ENCODE measurements at regions not wholly inside any gene's neighbourhood (a gene's known extent, or its start where the extent isn't known, plus 50 kb on each side); places are given as distances from the start of the nearest gene placed in this dataset.

- TF ChIP-seq CTCF (IDR thresholded peaks at IDR 0.05; ENCODE audit: low read depth, low read length, poor library complexity, severe bottlenecking) (no peak), EZH2phosphoT487 (IDR thresholded peaks at IDR 0.05; ENCODE audit: borderline replicate concordance, low read length) (no peak)
- Histone ChIP-seq H3K4me2 (ENCODE audit: low read length) (no peak overlapping the region), H3K27ac (ENCODE audit: low read depth, low read length) (no peak overlapping the region), H3K9me2 (replicated peaks; ENCODE audit: control insufficient read depth, low read length) (no peaks in the 10 kb centered on the region), H3F3A (ENCODE audit: control insufficient read depth, insufficient read depth) (no peaks in the 10 kb centered on the region), H3K36me3 (ENCODE audit: control insufficient read depth, low read length) (no peaks in the 10 kb centered on the region), H3K4me1 (ENCODE audit: control insufficient read depth, low read length) (peaks cover 6% of the 10 kb centered on the region), H3K79me2 (ENCODE audit: control insufficient read depth, low read length) (no peaks in the 10 kb centered on the region), H3K4me3 (ENCODE audit: low read length) (no peak overlapping the region), H3K27me3 (ENCODE audit: control insufficient read depth, low read length) (no peaks in the 10 kb centered on the region), H4K20me1 (ENCODE audit: control insufficient read depth, insufficient read depth, low read depth, low read length) (no peaks in the 10 kb centered on the region), H3K9me3 (ENCODE audit: control insufficient read depth, insufficient read depth, low read length) (no peaks in the 10 kb centered on the region)
Measured at GRCh38 chr12:59874781-59875180, 279.0 kb downstream of the SLC16A7 start.

GRCh38 chr12:59886131-59886733, 290.4 kb downstream of the SLC16A7 start:
- Histone ChIP-seq H3K9me2 (replicated peaks; ENCODE audit: control insufficient read depth, low read length) (no peaks in the 10 kb centered on the region), H3K27ac (ENCODE audit: low read depth, low read length) (no peak overlapping the region), H3K4me3 (ENCODE audit: low read length) (no peak overlapping the region), H3F3A (ENCODE audit: control insufficient read depth, insufficient read depth) (no peaks in the 10 kb centered on the region), H4K20me1 (ENCODE audit: control insufficient read depth, insufficient read depth, low read depth, low read length) (no peaks in the 10 kb centered on the region), H3K4me1 (ENCODE audit: control insufficient read depth, low read length) (no peaks in the 10 kb centered on the region), H3K4me2 (ENCODE audit: low read length) (no peak overlapping the region), H3K27me3 (ENCODE audit: control insufficient read depth, low read length) (no peaks in the 10 kb centered on the region), H3K79me2 (ENCODE audit: control insufficient read depth, low read length) (no peaks in the 10 kb centered on the region), H3K36me3 (ENCODE audit: control insufficient read depth, low read length) (no peaks in the 10 kb centered on the region), H3K9me3 (ENCODE audit: control insufficient read depth, insufficient read depth, low read length) (no peaks in the 10 kb centered on the region)
- no peak for TF ChIP-seq CTCF (IDR thresholded peaks at IDR 0.05; ENCODE audit: low read depth, low read length, poor library complexity, severe bottlenecking)
- TF ChIP-seq EZH2phosphoT487 (IDR thresholded peaks at IDR 0.05; ENCODE audit: borderline replicate concordance, low read length) = no peak

- Histone ChIP-seq H3K36me3 (ENCODE audit: control insufficient read depth, low read length) (no peaks in the 10 kb centered on the region), H3K27ac (ENCODE audit: low read depth, low read length) (no peak overlapping the region), H3K4me2 (ENCODE audit: low read length) (no peak overlapping the region), H3F3A (ENCODE audit: control insufficient read depth, insufficient read depth) (no peaks in the 10 kb centered on the region), H3K27me3 (ENCODE audit: control insufficient read depth, low read length) (no peaks in the 10 kb centered on the region), H3K9me3 (ENCODE audit: control insufficient read depth, insufficient read depth, low read length) (no peaks in the 10 kb centered on the region), H3K4me1 (ENCODE audit: control insufficient read depth, low read length) (no peaks in the 10 kb centered on the region), H3K4me3 (ENCODE audit: low read length) (no peak overlapping the region), H3K9me2 (replicated peaks; ENCODE audit: control insufficient read depth, low read length) (no peaks in the 10 kb centered on the region), H3K79me2 (ENCODE audit: control insufficient read depth, low read length) (no peaks in the 10 kb centered on the region), H4K20me1 (ENCODE audit: control insufficient read depth, insufficient read depth, low read depth, low read length) (no peaks in the 10 kb centered on the region)
- TF ChIP-seq EZH2phosphoT487 (IDR thresholded peaks at IDR 0.05; ENCODE audit: borderline replicate concordance, low read length) = no peak
- no peak for TF ChIP-seq CTCF (IDR thresholded peaks at IDR 0.05; ENCODE audit: low read depth, low read length, poor library complexity, severe bottlenecking)
Measured at GRCh38 chr12:59887178-59887577, 291.3 kb downstream of the SLC16A7 start.

Measured in DOHH2 (cell line).